Lung microvascular endothelial cell (primary cell): ENCODE measurements at regions not wholly inside any gene's neighbourhood (a gene's known extent, or its start where the extent isn't known, plus 50 kb on each side); places are given as distances from the start of the nearest gene placed in this dataset.
"Not testable (repeated sequence)": the region's sequence is repeated elsewhere in the genome, so short reads cannot be mapped to it uniquely, and the experiment has no call there.

ENCODE experiments used
- DNase-seq, 2 donors: peaks; one replicate each; pipeline versions ENCODE4 v3.0.0 to v3.0.0-alpha.2; 2010; ENCODE audit warnings: low read depth in 2 of 2

- DNase-seq = no peak
Measured at GRCh38 chr1:99501871-99502270, 144.0 kb upstream of the PALMD start.

- no peak for DNase-seq
Measured at GRCh38 chr1:99502400-99502799, 143.5 kb upstream of the PALMD start.

- DNase-seq = peak in 1 of 2 donors; percentile 23
Measured at GRCh38 chr1:99503276-99503747, 142.6 kb upstream of the PALMD start.

GRCh38 chr1:99504287-99504686, 141.6 kb upstream of the PALMD start:
- DNase-seq = no peak

- no peak for DNase-seq
Measured at GRCh38 chr1:99506631-99507030, 139.3 kb upstream of the PALMD start.

GRCh38 chr1:99507446-99507845, 138.5 kb upstream of the PALMD start:
- DNase-seq = not testable (repeated sequence)

GRCh38 chr1:99507906-99508732, 137.8 kb upstream of the PALMD start:
- no peak for DNase-seq

- not testable (repeated sequence) for DNase-seq
Measured at GRCh38 chr1:99508733-99509445, 137.0 kb upstream of the PALMD start.

GRCh38 chr1:99514823-99515552, 130.9 kb upstream of the PALMD start:
- DNase-seq = not testable (repeated sequence)

GRCh38 chr1:99516141-99516540, 129.8 kb upstream of the PALMD start:
- no peak for DNase-seq

- DNase-seq = no peak
Measured at GRCh38 chr1:99520121-99520520, 125.8 kb upstream of the PALMD start.

GRCh38 chr1:99525331-99525730, 120.6 kb upstream of the PALMD start:
- DNase-seq = peak in 1 of 2 donors; percentile 23

GRCh38 chr1:99527078-99527477, 118.8 kb upstream of the PALMD start:
- peak; percentile 23 to 45 for DNase-seq

GRCh38 chr1:99527545-99527944, 118.4 kb upstream of the PALMD start:
- no peak for DNase-seq

GRCh38 chr1:99529002-99529401, 116.9 kb upstream of the PALMD start:
- no peak for DNase-seq

GRCh38 chr1:99531578-99532275, 114.2 kb upstream of the PALMD start:
- DNase-seq = no peak

GRCh38 chr1:99532276-99532580, 113.7 kb upstream of the PALMD start:
- no peak for DNase-seq

- DNase-seq = no peak
Measured at GRCh38 chr1:99533909-99534637, 111.8 kb upstream of the PALMD start.

- peak in 1 of 2 donors; percentile 74 for DNase-seq
Measured at GRCh38 chr1:99534638-99534930, 111.3 kb upstream of the PALMD start.

GRCh38 chr1:99535470-99536164, 110.3 kb upstream of the PALMD start:
- DNase-seq = peak in 1 of 2 donors; percentile 47
